ENCODE measurements at regions not wholly inside any gene's neighbourhood (a gene's known extent, or its start where the extent isn't known, plus 50 kb on each side); places are given as distances from the start of the nearest gene placed in this dataset.

DNA sequence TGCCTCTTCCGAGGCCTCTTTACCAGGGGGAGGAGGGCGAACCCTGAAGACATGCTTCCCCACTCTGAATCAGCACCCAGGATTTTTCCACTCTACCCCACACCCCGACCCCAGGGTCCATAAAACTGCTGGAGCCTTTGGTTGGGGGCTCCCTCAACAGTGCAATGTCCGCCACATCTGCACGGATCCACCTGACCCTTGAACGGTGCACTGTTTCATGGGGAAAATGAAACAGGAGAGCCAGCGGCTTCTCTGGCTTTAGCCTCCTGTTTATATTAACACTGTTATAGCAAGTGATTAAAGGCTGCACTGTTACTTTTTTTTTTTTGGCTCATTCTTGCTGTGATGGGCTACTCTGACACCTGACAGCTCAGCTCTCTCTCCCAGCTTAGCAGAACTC is 124.1 kb upstream of the DLG1 start:
- FAIRE-seq (no peak), DNase-seq (ENCODE audit: low read depth in 1 of 2, low spot score in 2 of 2) (no peak)
- Histone ChIP-seq H3K27ac (ENCODE audit: low read depth, low read length) (no peak overlapping the region), H3K18ac (ENCODE audit: extremely low read depth, low read length) (no peak overlapping the region), H2BK20ac (ENCODE audit: low read length) (no peak overlapping the region), H4K8ac (ENCODE audit: extremely low read depth, insufficient read depth, low read length) (no peak overlapping the region), H3K4ac (replicated peaks; ENCODE audit: insufficient read length, low read depth, low read length) (no peak overlapping the region), H3K14ac (ENCODE audit: insufficient read length) (no peak overlapping the region), H3K36me3 (ENCODE audit: control insufficient read depth in 2 of 4, insufficient read depth in 4 of 4, low read length in 3 of 4) (no peaks in the 10 kb centered on the region), H4K91ac (replicated peaks; ENCODE audit: insufficient read length, low read length) (no peak overlapping the region), H3K27me3 (replicated peaks in 1 of 4; ENCODE audit: control insufficient read depth in 3 of 4, extremely low read depth in 1 of 4, insufficient read depth in 3 of 4, low read length in 3 of 4) (no peaks in the 10 kb centered on the region; a peak in 1 of 7 replicates), H3K23me2 (ENCODE audit: low read depth, low read length) (no peaks in the 10 kb centered on the region), H2BK5ac (ENCODE audit: low read depth, low read length) (no peak overlapping the region), H3K9ac (replicated peaks in 1 of 4; ENCODE audit: extremely low read depth in 1 of 4, low read depth in 3 of 4, low read length in 3 of 4) (no peak overlapping the region), H2BK120ac (replicated peaks; ENCODE audit: low read depth, low read length) (no peak overlapping the region), H3K4me3 (ENCODE audit: extremely low read depth in 1 of 4, insufficient read depth in 2 of 4, low read depth in 3 of 4, low read length in 4 of 4) (no peak overlapping the region), H3K79me1 (ENCODE audit: low read depth, low read length) (no peaks in the 10 kb centered on the region), H2AFZ (ENCODE audit: low read length) (no peak overlapping the region), H3K4me1 (replicated peaks in 1 of 4; ENCODE audit: control insufficient read depth in 3 of 4, insufficient read depth in 4 of 4, low read length in 3 of 4) (peaks cover 0 to 6% (median 3%) of the 10 kb centered on the region in 4 experiments; a peak in 5 of 7 replicates), H4K5ac (ENCODE audit: insufficient read length, low read depth, low read length) (no peak overlapping the region), H3K9me3 (ENCODE audit: insufficient read depth in 2 of 2, low read depth in 1 of 2, low read length in 1 of 2) (no peaks in the 10 kb centered on the region), H4K20me1 (replicated peaks in 1 of 2; ENCODE audit: control insufficient read depth in 1 of 2, insufficient read depth in 2 of 2, low read length in 2 of 2) (no peaks in the 10 kb centered on the region), H2BK12ac (ENCODE audit: low read depth, low read length) (no peak overlapping the region), H3K23ac (ENCODE audit: insufficient read length) (no peak overlapping the region), H2AK5ac (ENCODE audit: low read depth, low read length) (no peak overlapping the region), H3K79me2 (ENCODE audit: control insufficient read depth in 1 of 2, insufficient read depth in 2 of 2, low read length in 2 of 2) (no peaks in the 10 kb centered on the region), H3K4me2 (ENCODE audit: insufficient read depth in 1 of 2, low read depth in 2 of 2, low read length in 2 of 2) (no peak overlapping the region), H3K56ac (replicated peaks; ENCODE audit: insufficient read length, low read depth, low read length) (no peak overlapping the region), H2BK15ac (ENCODE audit: low read length) (no peak overlapping the region)
- WGBS, 2 experiments (ENCODE audit: extremely low coverage in 1 of 2, insufficient coverage in 1 of 2, insufficient read length in 1 of 2, insufficient replicate concordance in 2 of 2, low coverage in 1 of 2, low lambda C conversion rate in 2 of 2, missing lambda C conversion rate in 1 of 2) = 90% methylated on average over 7 of the region's 7 CpGs; no CpG with 5 or more reads in 1 of the 2 experiments
- TF ChIP-seq SP1 (IDR thresholded peaks at IDR 0.05; ENCODE audit: low read depth, low read length) (no peak), CREB1 (IDR thresholded peaks at IDR 0.05) (no peak), SIN3A (conservative IDR thresholded peaks at IDR 0.05 in 1 of 2, IDR thresholded peaks at IDR 0.05 in 1 of 2; ENCODE audit: low read depth in 1 of 2, low read length in 2 of 2) (no peak), PHF8 (conservative IDR thresholded peaks at IDR 0.05; ENCODE audit: low read depth, low read length) (no peak), POLR2AphosphoS5 (IDR thresholded peaks at IDR 0.05; ENCODE audit: low read depth, low read length) (no peak), POU5F1 (IDR thresholded peaks at IDR 0.05; ENCODE audit: low read depth, low read length) (no peak), RFX5 (IDR thresholded peaks at IDR 0.05; ENCODE audit: borderline replicate concordance, low read depth, low read length) (no peak)
- TF ChIP-seq, protein P1, sequence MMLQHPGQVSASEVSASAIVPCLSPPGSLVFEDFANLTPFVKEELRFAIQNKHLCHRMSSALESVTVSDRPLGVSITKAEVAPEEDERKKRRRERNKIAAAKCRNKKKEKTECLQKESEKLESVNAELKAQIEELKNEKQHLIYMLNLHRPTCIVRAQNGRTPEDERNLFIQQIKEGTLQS (IDR thresholded peaks at IDR 0.05; ENCODE audit: insufficient read depth, low read depth, low read length) = no peak
- TF ChIP-seq, protein P2, sequence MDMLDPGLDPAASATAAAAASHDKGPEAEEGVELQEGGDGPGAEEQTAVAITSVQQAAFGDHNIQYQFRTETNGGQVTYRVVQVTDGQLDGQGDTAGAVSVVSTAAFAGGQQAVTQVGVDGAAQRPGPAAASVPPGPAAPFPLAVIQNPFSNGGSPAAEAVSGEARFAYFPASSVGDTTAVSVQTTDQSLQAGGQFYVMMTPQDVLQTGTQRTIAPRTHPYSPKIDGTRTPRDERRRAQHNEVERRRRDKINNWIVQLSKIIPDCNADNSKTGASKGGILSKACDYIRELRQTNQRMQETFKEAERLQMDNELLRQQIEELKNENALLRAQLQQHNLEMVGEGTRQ (IDR thresholded peaks at IDR 0.05; ENCODE audit: low read length) = no peak
- TF ChIP-seq, protein P3, sequence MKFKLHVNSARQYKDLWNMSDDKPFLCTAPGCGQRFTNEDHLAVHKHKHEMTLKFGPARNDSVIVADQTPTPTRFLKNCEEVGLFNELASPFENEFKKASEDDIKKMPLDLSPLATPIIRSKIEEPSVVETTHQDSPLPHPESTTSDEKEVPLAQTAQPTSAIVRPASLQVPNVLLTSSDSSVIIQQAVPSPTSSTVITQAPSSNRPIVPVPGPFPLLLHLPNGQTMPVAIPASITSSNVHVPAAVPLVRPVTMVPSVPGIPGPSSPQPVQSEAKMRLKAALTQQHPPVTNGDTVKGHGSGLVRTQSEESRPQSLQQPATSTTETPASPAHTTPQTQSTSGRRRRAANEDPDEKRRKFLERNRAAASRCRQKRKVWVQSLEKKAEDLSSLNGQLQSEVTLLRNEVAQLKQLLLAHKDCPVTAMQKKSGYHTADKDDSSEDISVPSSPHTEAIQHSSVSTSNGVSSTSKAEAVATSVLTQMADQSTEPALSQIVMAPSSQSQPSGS (IDR thresholded peaks at IDR 0.05; ENCODE audit: low read length) = no peak
- ChIA-PET CTCF (ENCODE audit: partially characterized antibody) (interaction anchor here (1.5 kb wide), 1 partner anchor 10 kb away, joined by 3 read pairs; no protein-coding TSS in a partner anchor), POLR2A (ENCODE audit: partially characterized antibody) (no interaction called here)

All from H1 (cell line).